ENCODE measurements at regions not wholly inside any gene's neighbourhood (a gene's known extent, or its start where the extent isn't known, plus 50 kb on each side); places are given as distances from the start of the nearest gene placed in this dataset.

GRCh38 chr6:135126034-135126433, 55.1 kb upstream of the MYB start (continued):
- TF ChIP-seq, protein P1, sequence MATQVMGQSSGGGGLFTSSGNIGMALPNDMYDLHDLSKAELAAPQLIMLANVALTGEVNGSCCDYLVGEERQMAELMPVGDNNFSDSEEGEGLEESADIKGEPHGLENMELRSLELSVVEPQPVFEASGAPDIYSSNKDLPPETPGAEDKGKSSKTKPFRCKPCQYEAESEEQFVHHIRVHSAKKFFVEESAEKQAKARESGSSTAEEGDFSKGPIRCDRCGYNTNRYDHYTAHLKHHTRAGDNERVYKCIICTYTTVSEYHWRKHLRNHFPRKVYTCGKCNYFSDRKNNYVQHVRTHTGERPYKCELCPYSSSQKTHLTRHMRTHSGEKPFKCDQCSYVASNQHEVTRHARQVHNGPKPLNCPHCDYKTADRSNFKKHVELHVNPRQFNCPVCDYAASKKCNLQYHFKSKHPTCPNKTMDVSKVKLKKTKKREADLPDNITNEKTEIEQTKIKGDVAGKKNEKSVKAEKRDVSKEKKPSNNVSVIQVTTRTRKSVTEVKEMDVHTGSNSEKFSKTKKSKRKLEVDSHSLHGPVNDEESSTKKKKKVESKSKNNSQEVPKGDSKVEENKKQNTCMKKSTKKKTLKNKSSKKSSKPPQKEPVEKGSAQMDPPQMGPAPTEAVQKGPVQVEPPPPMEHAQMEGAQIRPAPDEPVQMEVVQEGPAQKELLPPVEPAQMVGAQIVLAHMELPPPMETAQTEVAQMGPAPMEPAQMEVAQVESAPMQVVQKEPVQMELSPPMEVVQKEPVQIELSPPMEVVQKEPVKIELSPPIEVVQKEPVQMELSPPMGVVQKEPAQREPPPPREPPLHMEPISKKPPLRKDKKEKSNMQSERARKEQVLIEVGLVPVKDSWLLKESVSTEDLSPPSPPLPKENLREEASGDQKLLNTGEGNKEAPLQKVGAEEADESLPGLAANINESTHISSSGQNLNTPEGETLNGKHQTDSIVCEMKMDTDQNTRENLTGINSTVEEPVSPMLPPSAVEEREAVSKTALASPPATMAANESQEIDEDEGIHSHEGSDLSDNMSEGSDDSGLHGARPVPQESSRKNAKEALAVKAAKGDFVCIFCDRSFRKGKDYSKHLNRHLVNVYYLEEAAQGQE (IDR thresholded peaks at IDR 0.05; ENCODE audit: low read depth) = no peak
- TF ChIP-seq TCF7L2 (IDR thresholded peaks at IDR 0.05; ENCODE audit: borderline replicate concordance, extremely low read depth, insufficient read depth, insufficient read length) = no peak
- no peak for TF ChIP-seq CEBPB (IDR thresholded peaks at IDR 0.05; ENCODE audit: low read depth)
- TF ChIP-seq SP1 (IDR thresholded peaks at IDR 0.05; ENCODE audit: low read depth) = no peak
- no peak for TF ChIP-seq MAX (IDR thresholded peaks at IDR 0.05)
- TF ChIP-seq ELF1 (IDR thresholded peaks at IDR 0.05; ENCODE audit: borderline replicate concordance, low read depth) = no peak
- TF ChIP-seq EZH2phosphoT487 (IDR thresholded peaks at IDR 0.05; ENCODE audit: borderline replicate concordance) = no peak
- no peak for TF ChIP-seq EZH2 (IDR thresholded peaks at IDR 0.05)

GRCh38 chr6:135121434-135121833, 59.7 kb upstream of the MYB start:
- no peak overlapping the region for H2AFZ ChIP-seq (ENCODE audit: low read depth, low read length, poor library complexity, severe bottlenecking)
- H3K79me2 ChIP-seq (ENCODE audit: insufficient read depth, low read length) = no peaks in the 10 kb centered on the region
- ChIA-PET CTCF (interaction anchor here (0.6 kb wide), 1 partner anchor 61 kb away, joined by 4 read pairs; no protein-coding TSS in a partner anchor), RAD21 (ENCODE audit: low non-redundant PET in 1 of 2, low total read pairs in 2 of 2, uncharacterized antibody in 2 of 2, unreplicated experiment in 2 of 2) (no interaction called here), POLR2A (no interaction called here)
- H3K9ac ChIP-seq (ENCODE audit: low read length) = no peak overlapping the region
- no peaks in the 10 kb centered on the region for H3K9me3 ChIP-seq (ENCODE audit: control insufficient read depth in 1 of 2, insufficient read depth in 1 of 2, low read depth in 1 of 2, low read length in 2 of 2)
- no peaks in the 10 kb centered on the region for H4K20me1 ChIP-seq (ENCODE audit: insufficient read depth)
- H3K27ac ChIP-seq (ENCODE audit: low read depth, low read length) = no peak overlapping the region
- BruUV-seq (replicated peaks) = no TSS peak
- no peak overlapping the region for H3K4me2 ChIP-seq (ENCODE audit: low read length)
- intact Hi-C loops (cut with micrococcal nuclease) = no loop called here
- H3K9me2 ChIP-seq (ENCODE audit: insufficient read depth) = no peaks in the 10 kb centered on the region
- H3K4me1 ChIP-seq (ENCODE audit: control insufficient read depth in 1 of 2, insufficient read depth in 2 of 2, low read length in 2 of 2) = no peaks in the 10 kb centered on the region
- no peaks in the 10 kb centered on the region for H3K36me3 ChIP-seq (ENCODE audit: control insufficient read depth in 1 of 2, insufficient read depth in 2 of 2, low read length in 2 of 2)
- H3K27me3 ChIP-seq (ENCODE audit: insufficient read depth, low read length) = no peaks in the 10 kb centered on the region
- no peak for ATAC-seq
- DNase-seq (ENCODE audit: low read depth, low spot score) = no peak
- H3K4me3 ChIP-seq (replicated peaks in 1 of 2; ENCODE audit: low read depth in 1 of 2, low read length in 2 of 2) = no peak overlapping the region
- TF ChIP-seq, protein P1 (IDR thresholded peaks at IDR 0.05; ENCODE audit: low read depth) = no peak
- no peak for TF ChIP-seq YY1 (IDR thresholded peaks at IDR 0.05; ENCODE audit: extremely low read depth, insufficient replicate concordance, low read depth, low read length)
- no peak for TF ChIP-seq SIN3A (IDR thresholded peaks at IDR 0.05; ENCODE audit: low read depth)
- TF ChIP-seq RAD21 (IDR thresholded peaks at IDR 0.05; ENCODE audit: low read depth) = no peak
- TF ChIP-seq CBX3 (IDR thresholded peaks at IDR 0.05; ENCODE audit: low read depth) = no peak
- TF ChIP-seq TCF7L2 (IDR thresholded peaks at IDR 0.05; ENCODE audit: borderline replicate concordance, extremely low read depth, insufficient read depth, insufficient read length) = no peak
- no peak for TF ChIP-seq MAX (IDR thresholded peaks at IDR 0.05)
- TF ChIP-seq ATF3 (IDR thresholded peaks at IDR 0.05) = no peak
- TF ChIP-seq EZH2 (IDR thresholded peaks at IDR 0.05) = no peak
- no peak for TF ChIP-seq CEBPB (IDR thresholded peaks at IDR 0.05; ENCODE audit: low read depth)
- no peak for TF ChIP-seq ZFX (IDR thresholded peaks at IDR 0.05)
- TF ChIP-seq ZBTB33 (IDR thresholded peaks at IDR 0.05; ENCODE audit: extremely low read depth, insufficient replicate concordance, low read length) = no peak
